ENCODE measurements at regions not wholly inside any gene's neighbourhood (a gene's known extent, or its start where the extent isn't known, plus 50 kb on each side); places are given as distances from the start of the nearest gene placed in this dataset.
"Not testable (repeated sequence)": the region's sequence is repeated elsewhere in the genome, so short reads cannot be mapped to it uniquely, and the experiment has no call there.

GRCh38 chr4:81806485-81806884 lies 334.8 kb upstream of the RASGEF1B start:
- no peak for DNase-seq

GRCh38 chr4:81804849-81805248 lies 333.1 kb upstream of the RASGEF1B start:
- DNase-seq, result no peak

GRCh38 chr4:81802285-81802846 lies 330.7 kb upstream of the RASGEF1B start:
- DNase-seq, result no peak

DNA sequence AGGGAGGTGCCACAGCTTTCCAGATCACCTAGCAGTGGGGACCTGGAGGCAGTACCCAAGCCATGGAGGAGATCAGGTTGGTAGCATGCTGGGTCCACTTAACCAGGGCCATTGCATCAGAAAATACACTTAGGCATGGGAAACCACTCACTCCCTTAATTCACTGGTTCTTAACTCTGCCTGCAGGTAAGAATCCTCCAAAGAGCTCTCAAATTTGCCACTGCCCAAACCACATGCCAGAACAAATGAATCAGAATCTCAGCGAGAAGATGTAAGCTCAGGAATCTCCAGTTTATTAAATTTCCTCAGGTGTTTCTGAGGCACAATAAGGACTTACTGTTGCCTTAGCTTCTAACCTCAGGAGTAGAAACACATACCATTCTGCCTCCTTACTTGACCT lies 327.7 kb upstream of the RASGEF1B start:
- no peak for DNase-seq

- DNase-seq, result no peak
Measured at GRCh38 chr4:81796790-81797528, 325.3 kb upstream of the RASGEF1B start.

DNA sequence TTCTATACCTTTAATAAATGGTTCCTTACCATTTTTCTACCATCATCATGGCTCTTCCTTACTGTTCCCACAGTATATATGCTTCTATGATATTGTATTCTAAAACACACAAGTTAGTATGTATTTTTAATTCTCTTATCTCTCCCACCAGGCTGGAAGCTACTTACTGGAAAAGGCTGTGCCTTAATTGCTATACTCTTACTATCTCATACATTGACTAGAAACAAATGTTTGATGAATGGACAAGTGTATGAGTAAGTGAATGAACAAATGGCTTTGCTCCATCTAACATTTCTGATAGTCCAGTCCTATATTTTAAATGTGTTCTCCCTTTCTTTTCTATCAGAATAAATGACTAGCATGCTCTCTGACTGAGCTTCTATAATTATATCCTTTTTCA lies 320.8 kb upstream of the RASGEF1B start:
- no peak for DNase-seq

DNA sequence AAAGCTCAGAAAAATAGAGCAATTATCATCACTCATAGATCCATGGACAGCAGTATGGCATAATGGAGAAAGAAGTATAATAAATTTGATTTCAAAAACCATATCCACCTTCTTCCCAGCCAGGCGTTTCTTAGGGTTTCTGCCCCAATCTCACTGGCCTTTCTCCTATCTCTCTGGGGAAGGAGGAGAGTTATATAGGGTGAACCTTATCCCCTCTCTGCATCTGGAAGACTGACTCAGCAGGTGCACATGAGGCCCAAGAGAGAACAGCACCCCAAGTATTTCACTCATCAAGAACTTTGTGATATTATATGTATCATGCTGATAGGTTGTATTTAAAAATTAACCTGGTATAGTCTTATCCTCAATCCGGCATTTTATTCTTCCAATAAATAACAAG lies 318.8 kb upstream of the RASGEF1B start:
- DNase-seq, result no peak

DNA sequence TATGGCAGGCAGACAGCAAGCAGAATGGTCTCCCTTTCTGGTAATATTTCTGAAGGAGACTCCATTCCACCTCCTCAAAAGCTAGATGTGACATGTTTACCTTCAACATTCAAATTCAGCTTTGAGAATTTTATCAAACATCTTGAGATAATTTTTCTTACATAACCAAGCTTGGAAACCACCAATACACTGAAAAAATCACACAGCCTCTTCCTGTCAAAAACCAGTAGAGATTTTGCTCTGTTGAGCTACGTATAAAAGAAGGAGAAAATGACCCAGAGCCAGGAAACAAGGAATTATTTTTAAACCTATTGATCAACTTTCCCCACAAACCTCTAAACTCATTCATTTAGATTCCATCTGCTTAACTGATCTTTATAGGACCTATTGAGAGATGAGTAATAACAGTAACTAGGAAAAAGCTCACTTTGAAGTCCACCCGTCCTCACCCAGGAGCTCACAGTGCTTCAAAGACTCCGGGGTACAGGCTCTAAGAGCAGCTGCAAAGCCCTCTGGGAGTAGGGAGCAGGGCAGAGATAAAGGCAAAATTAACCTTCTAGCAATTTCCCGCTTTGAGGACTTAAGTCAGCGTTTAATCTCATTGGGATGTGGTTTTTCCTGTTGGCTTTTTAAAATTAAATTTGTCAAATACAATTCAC lies 318.2 kb upstream of the RASGEF1B start:
- no peak for DNase-seq

- no peak for DNase-seq
Measured at GRCh38 chr4:81789158-81789557, 317.5 kb upstream of the RASGEF1B start.

- DNase-seq, result no peak
Measured at GRCh38 chr4:81786766-81787165, 315.1 kb upstream of the RASGEF1B start.

DNA sequence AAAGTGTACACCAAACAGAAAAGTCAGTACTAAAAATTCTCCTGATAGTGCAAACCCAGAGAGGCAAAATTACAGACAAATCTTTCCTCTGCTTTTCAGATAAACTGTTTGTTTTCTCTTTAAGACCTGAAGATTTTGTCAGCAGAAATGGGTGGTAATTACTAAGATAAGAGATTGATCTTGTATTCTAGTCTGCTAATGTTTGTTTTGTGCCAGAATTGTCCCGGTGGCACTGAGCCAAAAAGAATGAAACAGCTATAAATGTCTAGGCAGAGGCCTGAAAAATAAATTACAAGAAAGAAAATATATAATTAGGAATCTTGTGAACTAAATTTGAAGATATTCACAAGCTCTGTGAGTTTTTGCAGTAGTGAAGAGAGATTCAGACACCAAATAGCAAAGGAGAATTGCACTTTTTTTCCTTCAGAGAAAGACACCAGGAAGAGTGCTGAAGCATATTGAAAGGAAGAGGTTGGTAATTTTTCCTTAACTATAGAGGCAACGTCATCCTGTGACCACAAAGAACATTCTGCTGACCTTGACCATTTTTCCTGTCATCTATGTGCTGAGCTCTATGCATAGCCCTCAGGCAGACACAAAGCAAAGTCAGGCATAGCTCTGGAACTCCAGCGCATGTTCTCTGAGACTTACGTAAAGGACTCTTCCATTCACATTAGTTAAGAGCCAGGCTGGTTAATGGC lies 314.5 kb upstream of the RASGEF1B start:
- no peak for DNase-seq

GRCh38 chr4:81785338-81785737 lies 313.6 kb upstream of the RASGEF1B start:
- no peak for DNase-seq

GRCh38 chr4:81783558-81783957 lies 311.9 kb upstream of the RASGEF1B start:
- DNase-seq, result no peak

GRCh38 chr4:81781799-81782198 lies 310.1 kb upstream of the RASGEF1B start:
- DNase-seq, result no peak

- not testable (repeated sequence) for DNase-seq
Measured at GRCh38 chr4:81777718-81778117, 306.0 kb upstream of the RASGEF1B start.

DNA sequence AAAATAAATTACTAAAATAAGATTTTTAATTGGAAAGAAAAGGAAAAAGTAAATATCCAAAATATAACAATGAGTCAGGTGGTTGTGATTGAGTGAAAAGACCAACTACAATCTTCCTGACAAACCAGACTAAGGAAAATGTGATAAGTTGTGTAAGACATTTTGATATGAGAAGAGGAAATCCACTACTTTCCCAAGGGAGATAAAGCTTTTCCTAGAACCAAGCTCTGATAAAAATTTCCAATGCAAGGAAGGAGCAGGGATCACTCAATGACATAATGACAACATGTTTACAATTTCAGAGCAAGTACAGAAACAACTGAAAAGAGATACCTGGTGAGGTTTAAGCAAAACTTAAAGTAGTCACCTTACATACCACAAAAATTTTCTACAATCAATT lies 305.1 kb upstream of the RASGEF1B start:
- no peak for DNase-seq

DNA sequence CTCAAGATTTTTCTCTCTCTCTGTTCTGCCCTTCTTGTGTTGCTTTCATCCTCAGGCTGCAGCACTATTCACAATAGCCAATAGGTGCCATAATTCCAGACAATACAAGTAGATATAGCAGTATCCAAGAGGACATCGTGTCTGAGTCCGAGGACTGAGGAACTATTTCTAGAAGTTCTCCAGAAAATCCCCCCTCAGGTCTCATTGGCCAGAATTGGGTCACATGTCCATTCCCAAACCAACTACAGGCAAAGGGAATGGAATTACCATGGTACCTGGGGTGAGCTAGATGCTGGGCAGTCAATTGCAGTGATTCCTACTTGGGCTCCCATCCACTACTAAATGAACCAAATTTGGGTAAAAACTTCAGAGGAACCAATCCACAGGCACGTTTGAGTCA lies 301.9 kb upstream of the RASGEF1B start:
- no peak for DNase-seq

DNA sequence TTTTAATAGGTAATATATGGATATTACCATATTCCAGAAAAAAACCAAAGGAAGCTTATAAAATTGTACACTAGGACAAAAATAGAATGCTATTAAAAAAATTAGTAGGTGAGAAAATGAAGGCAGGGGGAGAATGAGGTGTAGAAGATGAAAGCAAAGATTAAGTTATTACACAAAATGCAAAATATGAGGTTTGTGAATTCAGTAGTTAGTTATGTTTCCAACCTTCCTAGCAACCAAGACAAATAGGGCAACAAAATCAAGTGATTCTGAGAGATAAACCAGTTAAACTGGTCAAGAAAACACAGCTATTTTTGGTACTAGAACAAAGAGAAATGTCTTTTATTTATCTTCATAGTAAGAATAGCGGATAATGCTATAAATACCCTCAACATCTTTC lies 300.0 kb upstream of the RASGEF1B start:
- DNase-seq, result no peak

- no peak for DNase-seq
Measured at GRCh38 chr4:81769244-81769643, 297.5 kb upstream of the RASGEF1B start.

DNA sequence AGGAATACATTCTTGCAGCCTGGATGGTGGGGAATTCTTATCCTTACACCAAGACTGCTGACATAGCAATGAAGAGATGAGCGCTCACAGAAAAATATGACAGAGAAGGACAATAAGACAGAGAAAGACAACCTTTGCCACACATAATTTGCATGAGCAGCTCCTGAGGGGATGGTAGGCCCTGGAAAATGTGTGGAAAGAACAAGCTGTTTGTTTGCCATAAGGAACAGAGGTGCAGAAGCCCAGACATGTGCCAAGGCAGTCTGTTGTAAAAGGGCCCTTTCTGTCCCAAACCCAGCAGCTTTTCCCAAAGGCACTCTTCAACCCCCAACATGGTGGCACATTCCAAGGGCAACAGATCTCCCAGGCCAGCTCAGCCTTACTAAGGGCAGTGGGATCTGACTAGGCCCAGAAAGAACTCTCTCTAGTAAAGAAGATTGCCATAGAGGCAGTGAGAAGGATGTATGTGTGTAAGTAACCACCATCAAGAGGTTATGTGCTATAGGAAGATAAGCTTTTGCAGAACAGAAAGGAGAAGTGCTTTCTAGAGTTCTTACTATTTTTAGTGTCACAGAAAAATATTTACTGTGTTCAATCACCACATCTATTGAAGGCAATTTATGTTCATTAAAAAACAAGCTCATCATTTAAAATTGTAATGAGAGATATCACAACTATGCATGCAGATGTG lies 287.0 kb upstream of the RASGEF1B start:
- no peak for DNase-seq

DNA sequence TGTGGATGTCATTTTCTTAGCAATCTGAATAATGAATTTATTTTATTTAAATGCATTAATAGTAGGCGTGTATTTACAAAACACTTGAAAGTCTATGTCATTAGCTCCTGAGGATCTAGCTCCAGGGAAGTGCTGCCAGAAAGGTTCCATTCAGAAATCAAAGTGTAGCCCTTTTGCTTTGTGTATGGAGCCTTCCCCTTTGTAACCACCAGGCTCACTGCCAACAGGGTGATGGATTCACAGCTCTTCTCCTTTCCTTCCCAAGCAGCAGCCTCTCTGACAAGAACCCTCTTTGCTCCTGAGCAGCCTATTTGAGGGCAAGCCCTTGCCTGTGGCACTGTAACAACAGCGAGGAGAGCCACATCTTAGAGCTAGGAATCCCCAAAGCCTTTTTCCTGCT lies 286.0 kb upstream of the RASGEF1B start:
- DNase-seq, result no peak

DNA sequence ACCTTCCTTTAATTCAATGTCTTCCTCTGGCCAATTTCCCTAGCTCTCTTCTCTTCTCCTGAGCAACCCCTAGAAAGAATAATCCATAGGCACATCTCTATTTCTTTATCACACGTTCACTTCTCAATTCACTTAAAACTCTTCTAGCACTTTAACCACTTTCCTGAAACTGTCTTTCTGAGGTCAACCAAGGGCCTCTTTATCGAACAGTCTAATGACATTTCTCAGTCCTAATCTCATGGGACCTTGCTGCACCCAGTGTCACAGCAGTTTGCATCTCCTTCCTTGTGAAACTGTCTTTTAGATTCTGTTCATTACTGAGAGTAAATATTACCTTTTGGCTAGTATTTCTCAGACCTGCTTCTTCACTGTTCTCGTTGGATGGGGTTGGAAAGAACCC lies 285.3 kb upstream of the RASGEF1B start:
- DNase-seq, result no peak

GRCh38 chr4:81756042-81756441 lies 284.3 kb upstream of the RASGEF1B start:
- DNase-seq, result no peak

Data from stimulated activated CD8-positive, alpha-beta memory T cell treated with anti-CD3 and anti-CD28 coated beads, Interleukin-4, amount 100 ng/mL, for 48 hours (primary cell).